H9 (cell line): ENCODE measurements at regions not wholly inside any gene's neighbourhood (a gene's known extent, or its start where the extent isn't known, plus 50 kb on each side); places are given as distances from the start of the nearest gene placed in this dataset.

Source experiments
- DNase-seq: peaks from one replicate; pipeline ENCODE4 v3.0.0-alpha.2; 2017
- H2AFZ ChIP-seq: one replicate; pipeline ENCODE4 v1.6.1; 2013; ENCODE audit warnings: mild to moderate bottlenecking, low read length, control low read depth, moderate library complexity
- H2AK5ac ChIP-seq: 2 replicates; pipeline ENCODE4 v1.6.1; 2013; ENCODE audit warnings: low read length, control low read depth, mixed read lengths; ENCODE audit not compliant: insufficient read length
- H2BK120ac ChIP-seq: one replicate; pipeline ENCODE4 v1.6.1; 2013; ENCODE audit warnings: low read depth, mild to moderate bottlenecking, low read length, control low read depth, inconsistent platforms; ENCODE audit not compliant: poor library complexity, severe bottlenecking
- H2BK12ac ChIP-seq: 2 replicates; pipeline ENCODE4 v1.6.1; 2013; ENCODE audit warnings: low read length, control low read depth, mixed read lengths, low read depth; ENCODE audit not compliant: insufficient read length
- H2BK15ac ChIP-seq: 2 replicates; pipeline ENCODE4 v1.6.1; 2013; ENCODE audit warnings: low read depth, low read length, control low read depth
- H2BK20ac ChIP-seq: one replicate; pipeline ENCODE4 v1.6.1; 2013; ENCODE audit warnings: low read depth, mild to moderate bottlenecking, low read length, control low read depth, inconsistent platforms; ENCODE audit not compliant: poor library complexity, severe bottlenecking
- H2BK5ac ChIP-seq: 2 replicates; pipeline ENCODE4 v1.6.1; 2013; ENCODE audit warnings: low read length, control low read depth, mixed read lengths; ENCODE audit not compliant: insufficient read length
- H3K14ac ChIP-seq: 2 replicates; pipeline ENCODE4 v1.6.1; 2013; ENCODE audit warnings: low read length, control low read depth; ENCODE audit not compliant: insufficient read depth
- H3K18ac ChIP-seq: 2 replicates; pipeline ENCODE4 v1.6.1; 2013; ENCODE audit warnings: low read depth, mild to moderate bottlenecking, mixed read lengths, low read length, control low read depth; ENCODE audit not compliant: insufficient read length
- H3K23ac ChIP-seq: 2 replicates; pipeline ENCODE4 v1.6.1; 2013; ENCODE audit warnings: low read length, control low read depth, mixed read lengths, low read depth; ENCODE audit not compliant: insufficient read length
- H3K23me2 ChIP-seq: 2 replicates; pipeline ENCODE4 v1.6.1; 2013; ENCODE audit warnings: low read depth, mild to moderate bottlenecking, mixed read lengths, low read length, control low read depth; ENCODE audit not compliant: insufficient read length, poor library complexity, severe bottlenecking
- H3K27ac ChIP-seq: 2 replicates; pipeline ENCODE4 v1.5.1; 2013; ENCODE audit warnings: low read length, control low read depth, mixed read lengths, low read depth; ENCODE audit not compliant: insufficient read length
- H3K27me3 ChIP-seq: 2 replicates; pipeline ENCODE4 v1.6.1; 2013; ENCODE audit warnings: low read length, control low read depth, inconsistent platforms; ENCODE audit not compliant: insufficient read depth
- H3K4ac ChIP-seq: 2 replicates; pipeline ENCODE4 v1.6.1; 2013; ENCODE audit warnings: low read depth, mild to moderate bottlenecking, control low read depth, inconsistent platforms, low read length, moderate library complexity
- H3K4me1 ChIP-seq: 2 replicates; pipeline ENCODE4 v1.6.1; 2013; ENCODE audit warnings: low read length, control low read depth, inconsistent platforms; ENCODE audit not compliant: insufficient read depth
- H3K4me2 ChIP-seq: 2 replicates; pipeline ENCODE4 v1.6.1; 2013; ENCODE audit warnings: low read length, control low read depth, mixed read lengths; ENCODE audit not compliant: insufficient read length, insufficient read depth
- H3K56ac ChIP-seq: 2 replicates; pipeline ENCODE4 v1.6.1; 2013; ENCODE audit warnings: low read depth, mild to moderate bottlenecking, mixed read lengths, low read length, control low read depth; ENCODE audit not compliant: insufficient read length
- H3K79me1 ChIP-seq: 2 replicates; pipeline ENCODE4 v1.6.1; 2013; ENCODE audit warnings: low read depth, mild to moderate bottlenecking, moderate library complexity, low read length, control low read depth, inconsistent platforms; ENCODE audit not compliant: insufficient read depth, poor library complexity, severe bottlenecking
- H3K79me2 ChIP-seq: 2 replicates; pipeline ENCODE4 v1.6.1; 2013; ENCODE audit warnings: low read length, control low read depth, inconsistent platforms; ENCODE audit not compliant: insufficient read depth
- H3K9ac ChIP-seq: 2 replicates; pipeline ENCODE4 v1.6.1; 2013; ENCODE audit warnings: low read length, control low read depth, mixed read lengths; ENCODE audit not compliant: insufficient read length; ENCODE audit errors: extremely low read depth
- H3K9me3 ChIP-seq: one replicate; pipeline ENCODE4 v1.6.1; 2013; ENCODE audit warnings: low read depth, low read length, inconsistent platforms; ENCODE audit not compliant: control insufficient read depth
- H3T11ph ChIP-seq: one replicate; pipeline ENCODE4 v1.6.1; 2013; ENCODE audit warnings: mild to moderate bottlenecking, low read length, control low read depth, inconsistent platforms
- H4K20me1 ChIP-seq: one replicate; pipeline ENCODE4 v1.6.1; 2013; ENCODE audit not compliant: control insufficient read depth, insufficient read length, insufficient read depth
- H4K5ac ChIP-seq: 2 replicates; pipeline ENCODE4 v1.6.1; 2013; ENCODE audit warnings: low read depth, mild to moderate bottlenecking, mixed read lengths, low read length, control low read depth; ENCODE audit not compliant: insufficient read length
- H4K8ac ChIP-seq: replicated peaks from 2 replicates; pipeline ENCODE4 v1.6.1; 2013; ENCODE audit warnings: low read length, control low read depth, mixed read lengths, low read depth; ENCODE audit not compliant: insufficient read length
- H4K91ac ChIP-seq: 2 replicates; pipeline ENCODE4 v1.6.1; 2013; ENCODE audit warnings: low read depth, mild to moderate bottlenecking, moderate library complexity, mixed read lengths, low read length, control low read depth; ENCODE audit not compliant: insufficient read length
- H3K27ac Mint-ChIP-seq, 3 experiments: 2 replicates in 2 of 3; 3 replicates in 1 of 3; pipeline ENCODE4 v1.8.0; 2020 to 2021; ENCODE audit warnings: mixed read lengths in 3 of 3, mild to moderate bottlenecking in 1 of 3, moderate library complexity in 1 of 3
- H3K27me3 Mint-ChIP-seq: 2 replicates; pipeline ENCODE4 v1.8.0; 2021; ENCODE audit warnings: low read depth, mild to moderate bottlenecking, moderate library complexity, mixed read lengths
- H3K36me3 Mint-ChIP-seq, 3 experiments: 2 replicates in 2 of 3; 3 replicates in 1 of 3; pipeline ENCODE4 v1.8.0; 2020 to 2021; ENCODE audit warnings: low read depth in 3 of 3, mixed read lengths in 3 of 3; ENCODE audit not compliant: insufficient read depth in 1 of 3
- H3K4me1 Mint-ChIP-seq, 2 experiments: 2 replicates each; pipeline ENCODE4 v1.8.0; 2020; ENCODE audit warnings: mixed read lengths in 2 of 2
- H3K4me3 Mint-ChIP-seq, 2 experiments: 2 replicates in 1 of 2; 3 replicates in 1 of 2; pipeline ENCODE4 v1.8.0; 2020 to 2021; ENCODE audit warnings: mild to moderate bottlenecking in 2 of 2, mixed read lengths in 2 of 2, moderate library complexity in 1 of 2
- H3K9me3 Mint-ChIP-seq, 2 experiments: 2 replicates in 1 of 2; 3 replicates in 1 of 2; pipeline ENCODE4 v1.8.0; 2020; ENCODE audit warnings: mild to moderate bottlenecking in 2 of 2, mixed read lengths in 2 of 2, moderate library complexity in 1 of 2
- CTCF ChIP-seq: fragments of 200-600 bp; sonication (generic); conservative IDR thresholded peaks from 3 replicates; pipeline ENCODE4 v1.8.0; 2021; ENCODE audit warnings: antibody characterized with exemption, mild to moderate bottlenecking
- WGBS: extraction: QIAGEN DNeasy Blood & Tissue Kit; methylation state at CpG from one replicate; pipeline ENCODE4 v1.1.7; 2013; ENCODE audit warnings: missing lambda C conversion rate, low lambda C conversion rate, mixed read lengths; ENCODE audit not compliant: insufficient read length; ENCODE audit errors: extremely low coverage; 5-methylcytosine and 5-hydroxymethylcytosine counted together

GRCh38 chr9:24044576-24044975 is 218.5 kb upstream of the ELAVL2 start:
- no peak overlapping the region for H3K27ac Mint-ChIP-seq
- DNase-seq = no peak
- Histone ChIP-seq H3K14ac (no peak overlapping the region), H3K9ac (no peak overlapping the region), H2AK5ac (no peak overlapping the region), H3K4me1 (no peaks in the 10 kb centered on the region), H4K5ac (no peak overlapping the region), H4K20me1 (no peaks in the 10 kb centered on the region), H2BK15ac (no peak overlapping the region), H3K79me2 (no peaks in the 10 kb centered on the region), H3K23me2 (no peaks in the 10 kb centered on the region), H4K91ac (no peak overlapping the region), H3K27ac (no peak overlapping the region), H3K56ac (no peak overlapping the region), H3K23ac (no peak overlapping the region), H3T11ph (no peak overlapping the region), H3K18ac (no peak overlapping the region), H2BK20ac (no peak overlapping the region), H3K4me2 (no peak overlapping the region), H2BK12ac (no peak overlapping the region), H2AFZ (no peak overlapping the region), H2BK120ac (no peak overlapping the region), H3K27me3 (no peaks in the 10 kb centered on the region), H4K8ac (no peak overlapping the region), H3K79me1 (no peaks in the 10 kb centered on the region), H2BK5ac (no peak overlapping the region), H3K9me3 (no peaks in the 10 kb centered on the region), H3K4ac (no peak overlapping the region)
- no CpG with 5 or more reads among the region's 5 CpGs for whole genome bisulfite sequencing
- H3K4me3 Mint-ChIP-seq = no peak overlapping the region
- 0 out of 4 replicates have a peak, but pooled peaks cover 0 to 4% of the 10 kb centered on the region in 2 experiments for H3K4me1 Mint-ChIP-seq
- H3K9me3 Mint-ChIP-seq = no peaks in the 10 kb centered on the region
- no peaks in the 10 kb centered on the region for H3K27me3 Mint-ChIP-seq
- H3K36me3 Mint-ChIP-seq = no peaks in the 10 kb centered on the region; a peak in 1 of 7 replicates
- no peak for TF ChIP-seq CTCF
